H9 (cell line): ENCODE measurements at regions not wholly inside any gene's neighbourhood (a gene's known extent, or its start where the extent isn't known, plus 50 kb on each side); places are given as distances from the start of the nearest gene placed in this dataset.
"Not testable (repeated sequence)": the region's sequence is repeated elsewhere in the genome, so short reads cannot be mapped to it uniquely, and the experiment has no call there.

Experiments used
- DNase-seq: peaks from one replicate; pipeline ENCODE4 v3.0.0-alpha.2; 2017
- H2AFZ ChIP-seq: one replicate; pipeline ENCODE4 v1.6.1; 2013; ENCODE audit warnings: mild to moderate bottlenecking, low read length, control low read depth, moderate library complexity
- H2AK5ac ChIP-seq: 2 replicates; pipeline ENCODE4 v1.6.1; 2013; ENCODE audit warnings: low read length, control low read depth, mixed read lengths; ENCODE audit not compliant: insufficient read length
- H2BK120ac ChIP-seq: one replicate; pipeline ENCODE4 v1.6.1; 2013; ENCODE audit warnings: low read depth, mild to moderate bottlenecking, low read length, control low read depth, inconsistent platforms; ENCODE audit not compliant: poor library complexity, severe bottlenecking
- H2BK12ac ChIP-seq: 2 replicates; pipeline ENCODE4 v1.6.1; 2013; ENCODE audit warnings: low read length, control low read depth, mixed read lengths, low read depth; ENCODE audit not compliant: insufficient read length
- H2BK15ac ChIP-seq: 2 replicates; pipeline ENCODE4 v1.6.1; 2013; ENCODE audit warnings: low read depth, low read length, control low read depth
- H2BK20ac ChIP-seq: one replicate; pipeline ENCODE4 v1.6.1; 2013; ENCODE audit warnings: low read depth, mild to moderate bottlenecking, low read length, control low read depth, inconsistent platforms; ENCODE audit not compliant: poor library complexity, severe bottlenecking
- H2BK5ac ChIP-seq: 2 replicates; pipeline ENCODE4 v1.6.1; 2013; ENCODE audit warnings: low read length, control low read depth, mixed read lengths; ENCODE audit not compliant: insufficient read length
- H3K14ac ChIP-seq: 2 replicates; pipeline ENCODE4 v1.6.1; 2013; ENCODE audit warnings: low read length, control low read depth; ENCODE audit not compliant: insufficient read depth
- H3K18ac ChIP-seq: 2 replicates; pipeline ENCODE4 v1.6.1; 2013; ENCODE audit warnings: low read depth, mild to moderate bottlenecking, mixed read lengths, low read length, control low read depth; ENCODE audit not compliant: insufficient read length
- H3K23ac ChIP-seq: 2 replicates; pipeline ENCODE4 v1.6.1; 2013; ENCODE audit warnings: low read length, control low read depth, mixed read lengths, low read depth; ENCODE audit not compliant: insufficient read length
- H3K23me2 ChIP-seq: 2 replicates; pipeline ENCODE4 v1.6.1; 2013; ENCODE audit warnings: low read depth, mild to moderate bottlenecking, mixed read lengths, low read length, control low read depth; ENCODE audit not compliant: insufficient read length, poor library complexity, severe bottlenecking
- H3K27ac ChIP-seq: 2 replicates; pipeline ENCODE4 v1.5.1; 2013; ENCODE audit warnings: low read length, control low read depth, mixed read lengths, low read depth; ENCODE audit not compliant: insufficient read length
- H3K27me3 ChIP-seq: 2 replicates; pipeline ENCODE4 v1.6.1; 2013; ENCODE audit warnings: low read length, control low read depth, inconsistent platforms; ENCODE audit not compliant: insufficient read depth
- H3K4ac ChIP-seq: 2 replicates; pipeline ENCODE4 v1.6.1; 2013; ENCODE audit warnings: low read depth, mild to moderate bottlenecking, control low read depth, inconsistent platforms, low read length, moderate library complexity
- H3K4me1 ChIP-seq: 2 replicates; pipeline ENCODE4 v1.6.1; 2013; ENCODE audit warnings: low read length, control low read depth, inconsistent platforms; ENCODE audit not compliant: insufficient read depth
- H3K4me2 ChIP-seq: 2 replicates; pipeline ENCODE4 v1.6.1; 2013; ENCODE audit warnings: low read length, control low read depth, mixed read lengths; ENCODE audit not compliant: insufficient read length, insufficient read depth
- H3K56ac ChIP-seq: 2 replicates; pipeline ENCODE4 v1.6.1; 2013; ENCODE audit warnings: low read depth, mild to moderate bottlenecking, mixed read lengths, low read length, control low read depth; ENCODE audit not compliant: insufficient read length
- H3K79me1 ChIP-seq: 2 replicates; pipeline ENCODE4 v1.6.1; 2013; ENCODE audit warnings: low read depth, mild to moderate bottlenecking, moderate library complexity, low read length, control low read depth, inconsistent platforms; ENCODE audit not compliant: insufficient read depth, poor library complexity, severe bottlenecking
- H3K79me2 ChIP-seq: 2 replicates; pipeline ENCODE4 v1.6.1; 2013; ENCODE audit warnings: low read length, control low read depth, inconsistent platforms; ENCODE audit not compliant: insufficient read depth
- H3K9ac ChIP-seq: 2 replicates; pipeline ENCODE4 v1.6.1; 2013; ENCODE audit warnings: low read length, control low read depth, mixed read lengths; ENCODE audit not compliant: insufficient read length; ENCODE audit errors: extremely low read depth
- H3K9me3 ChIP-seq: one replicate; pipeline ENCODE4 v1.6.1; 2013; ENCODE audit warnings: low read depth, low read length, inconsistent platforms; ENCODE audit not compliant: control insufficient read depth
- H3T11ph ChIP-seq: one replicate; pipeline ENCODE4 v1.6.1; 2013; ENCODE audit warnings: mild to moderate bottlenecking, low read length, control low read depth, inconsistent platforms
- H4K20me1 ChIP-seq: one replicate; pipeline ENCODE4 v1.6.1; 2013; ENCODE audit not compliant: control insufficient read depth, insufficient read length, insufficient read depth
- H4K5ac ChIP-seq: 2 replicates; pipeline ENCODE4 v1.6.1; 2013; ENCODE audit warnings: low read depth, mild to moderate bottlenecking, mixed read lengths, low read length, control low read depth; ENCODE audit not compliant: insufficient read length
- H4K8ac ChIP-seq: replicated peaks from 2 replicates; pipeline ENCODE4 v1.6.1; 2013; ENCODE audit warnings: low read length, control low read depth, mixed read lengths, low read depth; ENCODE audit not compliant: insufficient read length
- H4K91ac ChIP-seq: 2 replicates; pipeline ENCODE4 v1.6.1; 2013; ENCODE audit warnings: low read depth, mild to moderate bottlenecking, moderate library complexity, mixed read lengths, low read length, control low read depth; ENCODE audit not compliant: insufficient read length
- H3K27ac Mint-ChIP-seq, 3 experiments: 2 replicates in 2 of 3; 3 replicates in 1 of 3; pipeline ENCODE4 v1.8.0; 2020 to 2021; ENCODE audit warnings: mixed read lengths in 3 of 3, mild to moderate bottlenecking in 1 of 3, moderate library complexity in 1 of 3
- H3K27me3 Mint-ChIP-seq: 2 replicates; pipeline ENCODE4 v1.8.0; 2021; ENCODE audit warnings: low read depth, mild to moderate bottlenecking, moderate library complexity, mixed read lengths
- H3K36me3 Mint-ChIP-seq, 3 experiments: 2 replicates in 2 of 3; 3 replicates in 1 of 3; pipeline ENCODE4 v1.8.0; 2020 to 2021; ENCODE audit warnings: low read depth in 3 of 3, mixed read lengths in 3 of 3; ENCODE audit not compliant: insufficient read depth in 1 of 3
- H3K4me1 Mint-ChIP-seq, 2 experiments: 2 replicates each; pipeline ENCODE4 v1.8.0; 2020; ENCODE audit warnings: mixed read lengths in 2 of 2
- H3K4me3 Mint-ChIP-seq, 2 experiments: 2 replicates in 1 of 2; 3 replicates in 1 of 2; pipeline ENCODE4 v1.8.0; 2020 to 2021; ENCODE audit warnings: mild to moderate bottlenecking in 2 of 2, mixed read lengths in 2 of 2, moderate library complexity in 1 of 2
- H3K9me3 Mint-ChIP-seq, 2 experiments: 2 replicates in 1 of 2; 3 replicates in 1 of 2; pipeline ENCODE4 v1.8.0; 2020; ENCODE audit warnings: mild to moderate bottlenecking in 2 of 2, mixed read lengths in 2 of 2, moderate library complexity in 1 of 2
- WGBS: extraction: QIAGEN DNeasy Blood & Tissue Kit; methylation state at CpG from one replicate; pipeline ENCODE4 v1.1.7; 2013; ENCODE audit warnings: missing lambda C conversion rate, low lambda C conversion rate, mixed read lengths; ENCODE audit not compliant: insufficient read length; ENCODE audit errors: extremely low coverage; 5-methylcytosine and 5-hydroxymethylcytosine counted together

GRCh38 chrX:84872160-84872771, 131.4 kb upstream of the APOOL start:
- not testable (repeated sequence) for H4K8ac ChIP-seq, H3K27ac Mint-ChIP-seq, H3K4me1 Mint-ChIP-seq, H3K18ac ChIP-seq, H2BK20ac ChIP-seq, H3K23ac ChIP-seq, H3K56ac ChIP-seq, H3T11ph ChIP-seq, H3K27me3 ChIP-seq, H3K36me3 Mint-ChIP-seq, H4K91ac ChIP-seq, H2BK15ac ChIP-seq, H3K14ac ChIP-seq, H3K27ac ChIP-seq, H2BK120ac ChIP-seq, H2AK5ac ChIP-seq, H3K79me1 ChIP-seq, H3K4me3 Mint-ChIP-seq, H2AFZ ChIP-seq, H2BK5ac ChIP-seq, DNase-seq, H4K5ac ChIP-seq, H2BK12ac ChIP-seq, H3K4me2 ChIP-seq, H3K27me3 Mint-ChIP-seq, H4K20me1 ChIP-seq, H3K4ac ChIP-seq, H3K9me3 ChIP-seq, H3K79me2 ChIP-seq, H3K23me2 ChIP-seq, H3K9ac ChIP-seq, H3K4me1 ChIP-seq
- no CpG with 5 or more reads among the region's 5 CpGs for WGBS
- peaks cover 35 to 46% of the 10 kb centered on the region in 2 experiments for H3K9me3 Mint-ChIP-seq
